Ishikawa (cell line): ENCODE measurements at regions not wholly inside any gene's neighbourhood (a gene's known extent, or its start where the extent isn't known, plus 50 kb on each side); places are given as distances from the start of the nearest gene placed in this dataset.

Experiments
- CEBPB ChIP-seq: IDR thresholded peaks from 2 replicates; pipeline ENCODE4 v1.6.1; 2012
- CREB1 ChIP-seq: IDR thresholded peaks from 2 replicates; pipeline ENCODE4 v1.6.1; 2012; ENCODE audit warnings: low read depth
- EGR1 ChIP-seq: IDR thresholded peaks from 2 replicates; pipeline ENCODE4 v1.6.1; 2012
- EP300 ChIP-seq: IDR thresholded peaks from 2 replicates; pipeline ENCODE4 v1.6.1; 2012; ENCODE audit warnings: borderline replicate concordance
- FOXM1 ChIP-seq: IDR thresholded peaks from 2 replicates; pipeline ENCODE4 v1.6.1; 2012; ENCODE audit warnings: low read depth, borderline replicate concordance
- NFIC ChIP-seq: IDR thresholded peaks from 2 replicates; pipeline ENCODE4 v1.6.1; 2012
- RAD21 ChIP-seq: IDR thresholded peaks from 2 replicates; pipeline ENCODE4 v1.6.1; 2012; ENCODE audit warnings: low read depth
- TAF1 ChIP-seq: IDR thresholded peaks from 2 replicates; pipeline ENCODE4 v1.6.1; 2012; ENCODE audit warnings: low read depth, mild to moderate bottlenecking
- TCF12 ChIP-seq: IDR thresholded peaks from 2 replicates; pipeline ENCODE4 v1.6.1; 2012; ENCODE audit warnings: low read depth
- TEAD4 ChIP-seq: IDR thresholded peaks from 2 replicates; pipeline ENCODE4 v1.6.1; 2012
- YY1 ChIP-seq: IDR thresholded peaks from 2 replicates; pipeline ENCODE4 v1.6.1; 2012; ENCODE audit warnings: low read depth
- ZBTB7A ChIP-seq: IDR thresholded peaks from 2 replicates; pipeline ENCODE4 v1.6.1; 2012; ENCODE audit warnings: low read depth
- TF ChIP-seq, protein P1 (sequence below): IDR thresholded peaks from 2 replicates; pipeline ENCODE4 v1.6.1; 2012; ENCODE audit warnings: low read depth, mild to moderate bottlenecking
- TF ChIP-seq, protein P2 (sequence below): IDR thresholded peaks from 2 replicates; pipeline ENCODE4 v1.6.1; 2012
- TF ChIP-seq, protein P3 (sequence below): IDR thresholded peaks from 2 replicates; pipeline ENCODE4 v1.6.1; 2012

DNA sequence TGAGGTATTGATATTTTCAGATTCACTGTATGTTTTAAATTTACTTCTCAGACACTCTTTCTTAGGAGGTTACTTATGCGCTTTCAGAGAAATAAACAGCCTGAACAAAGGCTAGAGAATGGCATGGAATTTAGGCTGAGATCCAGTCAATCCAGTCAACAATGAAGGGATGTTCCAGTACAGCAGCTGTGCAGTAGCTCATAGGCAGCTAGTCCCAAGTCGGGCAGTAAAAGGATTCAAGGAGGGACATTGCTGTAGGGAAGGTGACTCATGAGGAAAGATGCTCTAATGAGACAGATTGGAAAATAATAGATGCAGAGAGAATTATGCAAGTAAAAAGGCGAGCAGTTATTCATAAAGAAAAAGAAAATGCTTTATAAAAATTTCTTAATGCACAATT is 397.9 kb upstream of the RGPD4 start:
- no peak for TF ChIP-seq ZBTB7A
- no peak for TF ChIP-seq FOXM1
- no peak for TF ChIP-seq NFIC
- no peak for TF ChIP-seq TAF1
- no peak for TF ChIP-seq EGR1
- TF ChIP-seq TCF12: no peak
- no peak for TF ChIP-seq TEAD4
- TF ChIP-seq YY1: no peak

DNA sequence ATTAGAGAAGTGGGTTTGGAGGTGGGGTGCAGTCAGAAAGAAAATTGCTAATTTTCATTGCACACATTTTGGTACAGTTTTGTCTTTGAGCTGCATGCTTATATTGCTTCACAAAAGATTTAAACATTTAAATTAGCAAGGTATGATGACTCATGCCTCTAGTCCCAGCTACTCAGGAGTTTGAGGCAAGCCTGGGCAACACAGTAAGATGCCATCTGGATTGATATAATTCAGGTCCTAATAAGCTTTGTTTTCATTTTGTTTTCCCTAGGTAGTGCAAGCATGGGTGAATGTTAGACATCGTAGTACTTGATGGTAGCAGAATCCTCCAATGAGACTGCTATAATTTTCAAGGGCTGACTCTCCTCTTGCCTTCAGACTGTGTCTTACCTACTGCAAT is 396.7 kb upstream of the RGPD4 start:
- TF ChIP-seq TAF1 (no peak), CEBPB (no peak), TCF12 (no peak), EP300 (no peak), NFIC (no peak), TEAD4 (no peak), RAD21 (no peak), FOXM1 (no peak), YY1 (no peak), CREB1 (no peak), ZBTB7A (no peak), EGR1 (no peak)
- TF ChIP-seq, protein P1, sequence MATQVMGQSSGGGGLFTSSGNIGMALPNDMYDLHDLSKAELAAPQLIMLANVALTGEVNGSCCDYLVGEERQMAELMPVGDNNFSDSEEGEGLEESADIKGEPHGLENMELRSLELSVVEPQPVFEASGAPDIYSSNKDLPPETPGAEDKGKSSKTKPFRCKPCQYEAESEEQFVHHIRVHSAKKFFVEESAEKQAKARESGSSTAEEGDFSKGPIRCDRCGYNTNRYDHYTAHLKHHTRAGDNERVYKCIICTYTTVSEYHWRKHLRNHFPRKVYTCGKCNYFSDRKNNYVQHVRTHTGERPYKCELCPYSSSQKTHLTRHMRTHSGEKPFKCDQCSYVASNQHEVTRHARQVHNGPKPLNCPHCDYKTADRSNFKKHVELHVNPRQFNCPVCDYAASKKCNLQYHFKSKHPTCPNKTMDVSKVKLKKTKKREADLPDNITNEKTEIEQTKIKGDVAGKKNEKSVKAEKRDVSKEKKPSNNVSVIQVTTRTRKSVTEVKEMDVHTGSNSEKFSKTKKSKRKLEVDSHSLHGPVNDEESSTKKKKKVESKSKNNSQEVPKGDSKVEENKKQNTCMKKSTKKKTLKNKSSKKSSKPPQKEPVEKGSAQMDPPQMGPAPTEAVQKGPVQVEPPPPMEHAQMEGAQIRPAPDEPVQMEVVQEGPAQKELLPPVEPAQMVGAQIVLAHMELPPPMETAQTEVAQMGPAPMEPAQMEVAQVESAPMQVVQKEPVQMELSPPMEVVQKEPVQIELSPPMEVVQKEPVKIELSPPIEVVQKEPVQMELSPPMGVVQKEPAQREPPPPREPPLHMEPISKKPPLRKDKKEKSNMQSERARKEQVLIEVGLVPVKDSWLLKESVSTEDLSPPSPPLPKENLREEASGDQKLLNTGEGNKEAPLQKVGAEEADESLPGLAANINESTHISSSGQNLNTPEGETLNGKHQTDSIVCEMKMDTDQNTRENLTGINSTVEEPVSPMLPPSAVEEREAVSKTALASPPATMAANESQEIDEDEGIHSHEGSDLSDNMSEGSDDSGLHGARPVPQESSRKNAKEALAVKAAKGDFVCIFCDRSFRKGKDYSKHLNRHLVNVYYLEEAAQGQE: no peak
- TF ChIP-seq, protein P2, sequence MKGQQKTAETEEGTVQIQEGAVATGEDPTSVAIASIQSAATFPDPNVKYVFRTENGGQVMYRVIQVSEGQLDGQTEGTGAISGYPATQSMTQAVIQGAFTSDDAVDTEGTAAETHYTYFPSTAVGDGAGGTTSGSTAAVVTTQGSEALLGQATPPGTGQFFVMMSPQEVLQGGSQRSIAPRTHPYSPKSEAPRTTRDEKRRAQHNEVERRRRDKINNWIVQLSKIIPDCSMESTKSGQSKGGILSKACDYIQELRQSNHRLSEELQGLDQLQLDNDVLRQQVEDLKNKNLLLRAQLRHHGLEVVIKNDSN: no peak
- TF ChIP-seq, protein P3, sequence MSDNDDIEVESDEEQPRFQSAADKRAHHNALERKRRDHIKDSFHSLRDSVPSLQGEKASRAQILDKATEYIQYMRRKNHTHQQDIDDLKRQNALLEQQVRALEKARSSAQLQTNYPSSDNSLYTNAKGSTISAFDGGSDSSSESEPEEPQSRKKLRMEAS: no peak

DNA sequence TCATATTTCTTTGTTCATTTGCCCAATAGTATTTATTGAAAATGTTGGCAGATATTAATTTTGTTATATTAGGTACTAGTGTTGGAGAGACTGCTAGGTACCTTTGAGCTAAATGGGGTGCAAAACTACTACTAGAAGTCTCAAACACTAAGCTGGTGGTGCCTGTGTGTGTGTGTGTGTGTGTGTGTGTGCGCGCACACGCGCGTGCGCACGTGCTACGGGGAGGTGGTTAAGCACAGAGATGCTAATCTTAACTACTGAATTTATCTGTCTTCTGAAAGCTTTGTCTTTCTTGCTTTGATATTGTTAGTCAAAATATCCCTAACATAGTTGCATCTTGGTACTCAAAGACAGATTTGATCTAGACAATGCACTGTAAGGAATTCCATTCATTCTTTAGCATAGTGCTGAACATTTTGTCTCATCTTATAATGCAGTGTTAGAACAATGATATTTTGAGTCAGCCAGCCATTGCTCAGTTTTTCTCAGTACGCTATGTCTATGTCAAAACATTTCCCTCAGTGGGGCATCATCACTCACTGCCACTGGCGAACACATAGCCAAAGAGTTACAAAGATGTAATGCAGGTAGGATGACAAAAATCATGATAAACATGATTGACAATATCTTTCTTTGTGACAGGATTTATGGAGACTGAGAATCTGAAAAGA is 396.0 kb upstream of the RGPD4 start:
- TF ChIP-seq RAD21: no peak
- TF ChIP-seq EGR1: no peak
- no peak for TF ChIP-seq TAF1
- no peak for TF ChIP-seq CEBPB
- no peak for TF ChIP-seq CREB1
- no peak for TF ChIP-seq FOXM1
- TF ChIP-seq, protein P1: no peak
- TF ChIP-seq, protein P3: no peak
- TF ChIP-seq, protein P2: no peak
- TF ChIP-seq NFIC: no peak
- no peak for TF ChIP-seq TEAD4
- no peak for TF ChIP-seq TCF12
- TF ChIP-seq ZBTB7A: no peak
- TF ChIP-seq YY1: no peak
- no peak for TF ChIP-seq EP300

DNA sequence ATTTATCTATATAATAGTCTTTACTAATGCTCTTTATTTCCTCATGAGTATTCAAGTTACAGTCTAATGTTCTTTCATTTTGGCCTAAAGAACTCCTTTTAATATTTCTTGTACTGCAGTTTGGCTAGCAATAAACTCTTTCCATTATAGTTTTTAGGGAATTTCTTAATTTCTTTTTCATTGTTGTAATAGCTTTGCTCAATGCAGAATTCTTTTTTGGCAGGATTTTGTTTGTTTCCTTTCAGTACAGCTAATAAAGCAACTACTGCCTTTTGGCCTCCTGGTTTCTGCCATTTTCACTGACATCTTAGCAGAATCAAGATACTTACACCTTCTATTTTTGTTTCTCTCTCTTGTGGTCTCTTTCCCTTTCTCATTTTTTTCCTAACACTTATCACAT is 390.4 kb upstream of the RGPD4 start:
- TF ChIP-seq FOXM1 (no peak), RAD21 (no peak), NFIC (no peak), TAF1 (no peak), CREB1 (no peak), YY1 (no peak), TCF12 (no peak)
- TF ChIP-seq, protein P3: no peak

DNA sequence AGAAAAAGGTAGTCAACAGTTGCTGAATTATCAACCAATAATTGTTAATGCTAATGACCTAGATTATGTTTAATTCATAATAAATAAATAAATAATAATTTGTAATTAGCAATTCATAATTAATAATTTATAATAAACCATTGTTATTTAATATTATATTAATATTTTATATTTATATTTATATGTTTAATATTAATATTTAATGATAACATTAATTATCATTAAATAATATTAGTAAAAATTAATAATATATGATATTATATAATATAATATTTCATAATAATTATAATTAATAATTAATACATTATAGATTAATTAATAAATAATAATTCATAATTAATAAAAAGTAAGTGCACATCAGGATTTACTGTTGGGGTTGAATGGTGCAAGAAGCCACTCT is 389.4 kb upstream of the RGPD4 start:
- TF ChIP-seq YY1: no peak
- no peak for TF ChIP-seq RAD21
- TF ChIP-seq NFIC: no peak
- TF ChIP-seq TCF12: no peak
- TF ChIP-seq, protein P3: no peak
- no peak for TF ChIP-seq FOXM1
- TF ChIP-seq ZBTB7A: no peak
- TF ChIP-seq TEAD4: no peak
- TF ChIP-seq CEBPB: no peak
- no peak for TF ChIP-seq EP300
- TF ChIP-seq, protein P2: no peak
- TF ChIP-seq, protein P1: no peak
- no peak for TF ChIP-seq CREB1
- TF ChIP-seq TAF1: no peak
- TF ChIP-seq EGR1: no peak
